HG03060 (cell line): ENCODE measurements at regions not wholly inside any gene's neighbourhood (a gene's known extent, or its start where the extent isn't known, plus 50 kb on each side); places are given as distances from the start of the nearest gene placed in this dataset.

ENCODE experiments used
- ATAC-seq: cut with Tn5 transposase; IDR thresholded peaks from one replicate; pipeline ENCODE4 v1.9.1; 2021; ENCODE audit warnings: low read depth, moderate number of reproducible peaks; ENCODE audit not compliant: unreplicated experiment

GRCh38 chr2:41364842-41365241 lies 683.0 kb upstream of the PKDCC start:
- ATAC-seq = no peak

GRCh38 chr2:41375901-41376300 lies 671.9 kb upstream of the PKDCC start:
- no peak for ATAC-seq

GRCh38 chr2:41377837-41378236 lies 670.0 kb upstream of the PKDCC start:
- no peak for ATAC-seq

GRCh38 chr2:41378420-41378819 lies 669.4 kb upstream of the PKDCC start:
- no peak for ATAC-seq

GRCh38 chr2:41379496-41380221 lies 668.2 kb upstream of the PKDCC start:
- no peak for ATAC-seq

- no peak for ATAC-seq
Observed at GRCh38 chr2:41381701-41382100, 666.1 kb upstream of the PKDCC start.

GRCh38 chr2:41387519-41387918 lies 660.3 kb upstream of the PKDCC start:
- ATAC-seq = no peak

GRCh38 chr2:41393621-41394020 lies 654.2 kb upstream of the PKDCC start:
- ATAC-seq = no peak

GRCh38 chr2:41394541-41394940 lies 653.3 kb upstream of the PKDCC start:
- no peak for ATAC-seq

- no peak for ATAC-seq
Observed at GRCh38 chr2:41395692-41396091, 652.1 kb upstream of the PKDCC start.

- no peak for ATAC-seq
Observed at GRCh38 chr2:41399437-41400087, 648.3 kb upstream of the PKDCC start.

- ATAC-seq = no peak
Observed at GRCh38 chr2:41400088-41400665, 647.6 kb upstream of the PKDCC start.

GRCh38 chr2:41405441-41405840 lies 642.4 kb upstream of the PKDCC start:
- no peak for ATAC-seq

GRCh38 chr2:41409328-41409727 lies 638.5 kb upstream of the PKDCC start:
- ATAC-seq = no peak

- ATAC-seq = no peak
Observed at GRCh38 chr2:41410011-41410410, 637.8 kb upstream of the PKDCC start.

- no peak for ATAC-seq
Observed at GRCh38 chr2:41413813-41414485, 633.9 kb upstream of the PKDCC start.

- ATAC-seq = peak; percentile 72
Observed at GRCh38 chr2:41414486-41415230, 633.2 kb upstream of the PKDCC start.

- no peak for ATAC-seq
Observed at GRCh38 chr2:41417511-41417910, 630.3 kb upstream of the PKDCC start.

- no peak for ATAC-seq
Observed at GRCh38 chr2:41420219-41420618, 627.6 kb upstream of the PKDCC start.

- ATAC-seq = no peak
Observed at GRCh38 chr2:41420872-41421271, 626.9 kb upstream of the PKDCC start.

GRCh38 chr2:41431756-41432155 lies 616.1 kb upstream of the PKDCC start:
- ATAC-seq = no peak
